T-cell (primary cell): ENCODE measurements at regions not wholly inside any gene's neighbourhood (a gene's known extent, or its start where the extent isn't known, plus 50 kb on each side); places are given as distances from the start of the nearest gene placed in this dataset.
"Not testable (repeated sequence)": the region's sequence is repeated elsewhere in the genome, so short reads cannot be mapped to it uniquely, and the experiment has no call there.

Experiments used
- ATAC-seq, 4 experiments: fragments of 200-7000 bp in 3 of 4; fragments of 150-1000 bp in 1 of 4; cut with Tn5 transposase; replicated peaks in 1 of 4; 1 replicate in 3 of 4; 2 replicates in 1 of 4; pipeline ENCODE4 v1.10.0; 2021; ENCODE audit warnings: moderate library complexity in 3 of 4, mild to moderate bottlenecking in 2 of 4, moderate number of reproducible peaks in 1 of 4
- CTCF ChIA-PET, 2 donors: fragments of 300-600 bp; sonication (Branson Sonifier 250); formaldehyde crosslinking; loops; one replicate each; lab custom pipeline; 2022; ENCODE audit warnings: antibody characterized with exemption in 2 of 2; lab: Charles Lee
- POLR2A ChIA-PET, 2 donors: fragments of 300-600 bp; sonication (Branson Sonifier 250); formaldehyde crosslinking; loops; one replicate each; lab custom pipeline; 2022; ENCODE audit warnings: antibody characterized with exemption in 2 of 2; lab: Charles Lee
- DNase-seq, 35 experiments: peaks; one replicate each; pipeline versions ENCODE4 v3.0.0 to v3.0.0-alpha.2; 2013 to 2023
- H3K27ac ChIP-seq: one replicate; pipeline ENCODE4 v1.5.1; 2013; ENCODE audit warnings: low read length
- H3K27me3 ChIP-seq, 2 experiments: replicated peaks in 1 of 2; 1 replicate in 1 of 2; 2 replicates in 1 of 2; pipeline versions ENCODE4 v1.6.1 to v1.7.0; 2013; ENCODE audit warnings: low read length in 1 of 2, mixed read lengths in 1 of 2; ENCODE audit not compliant: control insufficient read depth in 2 of 2, insufficient read depth in 2 of 2; ENCODE audit errors: extremely low read depth in 1 of 2
- H3K36me3 ChIP-seq, 2 donors: 1 replicate in 1 of 2; 2 replicates in 1 of 2; pipeline versions ENCODE4 v1.6.1 to v1.7.0; 2013; ENCODE audit warnings: low read length in 1 of 2; ENCODE audit not compliant: control insufficient read depth in 2 of 2, insufficient read depth in 1 of 2; ENCODE audit errors: extremely low read depth in 1 of 2
- H3K4me1 ChIP-seq, 2 experiments: 1 replicate in 1 of 2; 2 replicates in 1 of 2; pipeline versions ENCODE4 v1.6.1 to v1.7.0; 2013; ENCODE audit warnings: low read length in 2 of 2, mixed read lengths in 1 of 2; ENCODE audit not compliant: insufficient read depth in 2 of 2, control insufficient read depth in 1 of 2; ENCODE audit errors: extremely low read depth in 1 of 2
- H3K4me3 ChIP-seq, 2 donors: 1 replicate in 1 of 2; 2 replicates in 1 of 2; pipeline versions ENCODE4 v1.5.1 to v1.7.0; 2013; ENCODE audit warnings: mild to moderate bottlenecking in 2 of 2, low read length in 1 of 2, moderate library complexity in 1 of 2; ENCODE audit not compliant: control insufficient read depth in 1 of 2; ENCODE audit errors: extremely low read depth in 1 of 2
- H3K9me3 ChIP-seq: 2 replicates; pipeline ENCODE4 v1.7.0; 2013
- H3K27ac Mint-ChIP-seq, 2 donors: one replicate each; pipeline ENCODE4 v1.8.0; 2020 to 2021; ENCODE audit warnings: mild to moderate bottlenecking in 2 of 2, mixed read lengths in 2 of 2
- H3K27me3 Mint-ChIP-seq, 2 donors: one replicate each; pipeline ENCODE4 v1.8.0; 2021 to 2022; ENCODE audit warnings: mixed read lengths in 2 of 2
- H3K36me3 Mint-ChIP-seq: one replicate; pipeline ENCODE4 v1.8.0; 2021; ENCODE audit warnings: mixed read lengths
- H3K4me1 Mint-ChIP-seq, 3 donors: one replicate each; pipeline ENCODE4 v1.8.0; 2020 to 2022; ENCODE audit warnings: mixed read lengths in 3 of 3, mild to moderate bottlenecking in 1 of 3
- H3K4me3 Mint-ChIP-seq, 3 donors: one replicate each; pipeline ENCODE4 v1.8.0; 2020 to 2022; ENCODE audit warnings: mild to moderate bottlenecking in 3 of 3, mixed read lengths in 3 of 3, moderate library complexity in 3 of 3
- H3K9me3 Mint-ChIP-seq, 3 donors: one replicate each; pipeline ENCODE4 v1.8.0; 2020 to 2022; ENCODE audit warnings: mixed read lengths in 3 of 3
- WGBS: methylation state at CpG from one replicate; pipeline ENCODE4 v1.1.5; 2013; ENCODE audit warnings: missing lambda C conversion rate; ENCODE audit not compliant: insufficient coverage; 5-methylcytosine and 5-hydroxymethylcytosine counted together

DNA sequence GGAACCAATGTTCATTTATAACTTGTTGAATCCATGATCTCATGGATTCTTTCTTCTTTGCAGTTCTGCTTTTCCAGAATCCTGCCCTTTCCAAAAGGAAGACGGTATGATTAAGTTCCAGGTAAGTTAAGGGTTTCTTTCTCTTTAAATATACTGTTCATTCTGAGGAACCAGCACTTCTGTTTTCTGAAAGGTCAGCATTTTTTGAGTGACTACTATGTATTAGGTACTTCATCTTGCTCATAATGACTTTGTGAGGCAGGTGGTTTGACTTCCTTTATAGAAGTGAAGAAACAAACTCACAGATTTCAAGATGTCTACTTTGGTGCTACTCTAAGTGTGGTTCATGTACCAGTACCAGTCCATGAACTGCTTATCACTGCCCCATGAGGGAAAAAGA lies 107.4 kb upstream of the GPR39 start:
- POLR2A ChIA-PET, H3K27me3 ChIP-seq, H3K4me3 Mint-ChIP-seq, H3K9me3 ChIP-seq, CTCF ChIA-PET, H3K4me3 ChIP-seq, ATAC-seq, H3K36me3 ChIP-seq, H3K27ac Mint-ChIP-seq, H3K4me1 Mint-ChIP-seq, H3K4me1 ChIP-seq, H3K27ac ChIP-seq, DNase-seq, H3K36me3 Mint-ChIP-seq, H3K9me3 Mint-ChIP-seq: not testable (repeated sequence)
- peaks cover 0 to 12% of the 10 kb centered on the region in 2 donors for H3K27me3 Mint-ChIP-seq
- WGBS, result no CpG with 5 or more reads among the region's 1 CpG

DNA sequence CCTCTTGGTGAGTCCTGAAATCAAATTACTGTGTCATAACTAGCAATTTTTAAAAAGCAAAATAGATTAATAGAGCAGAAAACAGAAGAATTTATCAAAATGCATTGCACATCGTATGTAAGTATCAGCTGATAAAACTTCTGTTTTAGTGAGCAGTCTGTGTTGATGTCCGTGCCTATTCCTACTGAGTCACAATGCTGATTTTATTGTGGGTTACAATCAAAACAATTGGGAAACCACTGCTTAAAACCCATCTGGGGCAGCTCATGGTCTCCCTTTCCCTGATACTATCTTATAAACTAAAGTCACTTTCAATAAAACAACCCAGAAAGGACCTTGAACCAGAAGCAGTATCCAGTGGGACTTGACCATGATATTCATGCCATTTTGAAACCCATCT lies 101.1 kb upstream of the GPR39 start:
- H3K9me3 Mint-ChIP-seq, H3K4me1 ChIP-seq, H3K9me3 ChIP-seq, H3K4me3 Mint-ChIP-seq, H3K27ac ChIP-seq, H3K27me3 ChIP-seq, H3K4me3 ChIP-seq, CTCF ChIA-PET, H3K27me3 Mint-ChIP-seq, H3K4me1 Mint-ChIP-seq, H3K27ac Mint-ChIP-seq, H3K36me3 Mint-ChIP-seq, H3K36me3 ChIP-seq, POLR2A ChIA-PET, DNase-seq, ATAC-seq: not testable (repeated sequence)
- no CpG with 5 or more reads among the region's 2 CpGs for WGBS

DNA sequence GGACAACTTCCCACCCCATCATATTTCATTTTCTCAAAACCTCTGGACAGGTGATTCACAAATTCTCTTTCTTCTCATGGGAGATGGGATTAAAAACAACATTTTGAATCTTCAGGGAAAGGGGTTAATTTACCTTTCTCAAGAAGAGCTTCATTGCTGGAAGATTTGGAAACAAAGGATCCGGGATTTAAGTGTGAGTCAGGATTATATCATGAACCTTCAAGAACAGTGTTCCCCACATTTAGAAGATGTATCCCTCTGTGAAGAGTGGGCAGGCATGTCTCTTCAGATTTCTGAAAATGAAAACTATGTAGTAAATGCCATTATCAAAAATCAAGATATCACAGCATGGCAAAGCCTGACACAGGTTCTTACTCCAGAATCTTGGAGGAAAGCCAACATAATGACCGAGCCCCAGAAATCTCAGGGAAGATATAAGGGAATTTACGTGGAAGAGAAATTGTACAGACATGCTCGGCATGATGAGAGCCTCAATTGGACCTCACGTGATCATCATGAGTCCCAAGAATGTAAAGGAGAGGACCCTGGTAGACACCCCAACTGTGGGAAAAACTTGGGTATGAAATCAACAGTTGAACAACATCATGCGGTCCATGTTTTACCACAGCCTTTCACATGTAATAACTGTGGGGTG lies 99.5 kb upstream of the GPR39 start:
- H3K9me3 ChIP-seq, H3K4me1 ChIP-seq, H3K27ac Mint-ChIP-seq, DNase-seq, H3K27ac ChIP-seq, H3K9me3 Mint-ChIP-seq, H3K4me1 Mint-ChIP-seq, CTCF ChIA-PET, ATAC-seq, H3K4me3 Mint-ChIP-seq, H3K27me3 ChIP-seq, POLR2A ChIA-PET, H3K27me3 Mint-ChIP-seq, H3K36me3 Mint-ChIP-seq, H3K4me3 ChIP-seq, H3K36me3 ChIP-seq: not testable (repeated sequence)
- 67% methylated on average over 1 of the region's 6 CpGs for WGBS

DNA sequence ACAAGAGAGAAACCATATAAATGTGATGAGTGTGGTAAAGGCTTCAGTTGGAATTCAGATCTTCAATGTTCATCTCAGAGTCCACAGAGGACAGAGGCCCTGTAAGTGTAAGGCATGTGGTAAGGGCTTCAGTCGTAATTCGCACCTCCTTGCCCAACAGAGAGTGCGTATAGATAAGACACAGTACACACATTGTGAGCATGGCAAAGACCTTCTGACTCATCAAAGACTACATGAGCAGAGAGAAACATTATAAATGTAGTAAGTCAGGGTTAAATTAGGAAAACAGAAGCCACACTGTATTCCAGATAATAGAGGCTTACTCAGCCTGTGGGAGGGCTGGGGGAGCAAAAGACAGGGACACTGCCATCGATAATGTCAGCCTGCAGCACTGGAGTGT lies 98.1 kb upstream of the GPR39 start:
- H3K9me3 ChIP-seq, H3K36me3 ChIP-seq, POLR2A ChIA-PET, H3K4me1 Mint-ChIP-seq, H3K36me3 Mint-ChIP-seq, ATAC-seq, CTCF ChIA-PET, H3K27me3 ChIP-seq, H3K27me3 Mint-ChIP-seq, H3K4me1 ChIP-seq, H3K27ac Mint-ChIP-seq, DNase-seq, H3K4me3 Mint-ChIP-seq, H3K9me3 Mint-ChIP-seq, H3K4me3 ChIP-seq, H3K27ac ChIP-seq: not testable (repeated sequence)
- no CpG with 5 or more reads among the region's 4 CpGs for WGBS

DNA sequence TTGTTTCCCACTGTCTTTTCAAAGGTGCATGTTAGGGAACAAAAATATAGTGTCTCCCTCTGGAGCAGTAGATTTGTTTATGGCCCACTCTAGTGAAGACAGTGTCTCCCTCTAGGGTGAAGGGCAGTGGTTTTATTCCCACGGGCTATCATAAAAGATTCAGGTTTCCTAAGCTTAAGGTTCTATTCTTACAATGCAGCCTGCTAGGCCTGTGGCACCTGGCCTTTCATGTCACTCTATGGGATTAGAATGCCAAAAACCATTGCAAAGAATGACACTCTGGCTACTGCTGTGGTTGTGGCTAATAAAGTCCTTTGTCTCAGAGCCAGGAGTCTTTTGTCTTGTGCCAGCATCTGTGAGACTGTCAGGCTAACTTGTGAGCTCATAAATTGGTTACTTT lies 92.6 kb upstream of the GPR39 start:
- CTCF ChIA-PET, H3K36me3 Mint-ChIP-seq, H3K4me3 Mint-ChIP-seq, H3K9me3 ChIP-seq, DNase-seq, H3K9me3 Mint-ChIP-seq, H3K4me3 ChIP-seq, H3K27me3 Mint-ChIP-seq, H3K4me1 ChIP-seq, ATAC-seq, H3K27ac Mint-ChIP-seq, H3K4me1 Mint-ChIP-seq, H3K27ac ChIP-seq, POLR2A ChIA-PET, H3K36me3 ChIP-seq, H3K27me3 ChIP-seq: not testable (repeated sequence)
- no CpG with 5 or more reads among the region's 1 CpG for WGBS

DNA sequence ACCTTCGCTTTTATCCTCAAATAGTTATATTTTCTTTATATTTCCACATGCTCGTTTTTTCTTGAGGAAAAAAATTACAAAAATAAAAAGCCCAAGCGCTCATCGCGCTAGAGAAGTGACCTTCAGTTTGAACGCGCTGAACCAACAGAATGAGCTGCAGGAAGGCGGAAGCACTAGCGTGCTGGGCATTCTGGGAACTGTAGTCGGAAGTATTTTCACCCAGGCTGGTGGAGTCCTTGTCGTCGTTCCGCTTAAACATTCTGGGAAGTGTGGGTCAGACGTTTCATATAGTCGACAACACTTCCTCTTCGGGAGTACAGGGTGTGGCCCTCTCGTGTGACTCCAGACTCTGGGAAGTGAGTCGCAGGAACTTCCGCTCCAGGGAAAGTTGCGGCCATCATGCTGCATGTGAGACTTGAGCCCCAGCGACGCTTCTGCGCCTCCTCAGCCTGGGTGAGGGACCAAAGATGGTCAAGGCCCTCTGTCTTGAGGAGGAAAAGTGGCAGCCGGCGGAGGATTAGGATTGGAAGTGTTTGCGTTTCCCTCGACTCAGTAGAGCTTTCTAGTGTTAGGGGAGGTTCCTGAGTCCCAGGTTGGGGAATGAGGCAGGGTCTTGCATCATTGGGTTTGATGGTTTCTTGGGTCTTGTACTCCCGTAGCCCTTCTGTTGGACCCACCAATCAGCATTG lies 84.1 kb upstream of the GPR39 start:
- H3K36me3 ChIP-seq, H3K36me3 Mint-ChIP-seq, POLR2A ChIA-PET, H3K4me3 Mint-ChIP-seq, H3K27ac Mint-ChIP-seq, H3K4me1 Mint-ChIP-seq, CTCF ChIA-PET, ATAC-seq, H3K27me3 Mint-ChIP-seq, DNase-seq, H3K9me3 Mint-ChIP-seq, H3K4me1 ChIP-seq, H3K4me3 ChIP-seq, H3K27me3 ChIP-seq, H3K27ac ChIP-seq, H3K9me3 ChIP-seq: not testable (repeated sequence)
- 79% methylated on average over 17 of the region's 28 CpGs for WGBS

DNA sequence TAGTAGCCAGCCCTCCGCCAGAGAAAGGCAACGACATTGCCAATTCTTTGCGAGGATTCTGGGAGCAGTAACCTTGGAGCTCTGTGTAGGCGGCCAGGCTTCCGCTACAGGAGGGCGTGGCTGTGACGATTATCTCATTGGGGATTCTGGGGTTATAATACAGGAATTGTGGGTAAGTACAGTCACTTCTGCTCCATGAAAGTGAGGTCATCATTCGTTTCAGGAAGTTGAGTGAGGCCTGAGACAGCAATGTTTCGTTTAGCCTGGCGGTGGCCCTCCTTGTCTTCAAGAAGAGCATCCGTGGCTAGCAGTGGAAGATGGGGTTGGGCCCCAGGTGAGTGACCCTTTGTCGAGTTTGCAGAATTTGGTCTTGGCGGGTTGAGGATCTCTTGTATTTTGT lies 79.5 kb upstream of the GPR39 start:
- H3K27me3 ChIP-seq, ATAC-seq, H3K27ac Mint-ChIP-seq, H3K4me1 Mint-ChIP-seq, H3K9me3 Mint-ChIP-seq, H3K4me3 Mint-ChIP-seq, H3K36me3 ChIP-seq, H3K27me3 Mint-ChIP-seq, H3K9me3 ChIP-seq, H3K4me1 ChIP-seq, DNase-seq, CTCF ChIA-PET, H3K4me3 ChIP-seq, H3K27ac ChIP-seq, POLR2A ChIA-PET, H3K36me3 Mint-ChIP-seq: not testable (repeated sequence)
- 83% methylated on average over 2 of the region's 13 CpGs for WGBS
